Duodenal mucosa (tissue), 2 donors: ENCODE measurements at regions not wholly inside any gene's neighbourhood (a gene's known extent, or its start where the extent isn't known, plus 50 kb on each side); places are given as distances from the start of the nearest gene placed in this dataset.
A peak's percentile ranks its signal among the peaks of the same experiment; 100 is the strongest.

Source experiments
- H3K27ac ChIP-seq: one replicate; pipeline ENCODE4 v1.7.0; 2013; ENCODE audit warnings: low read depth, low read length
- H3K27me3 ChIP-seq, 2 donors: one replicate each; pipeline ENCODE4 v1.7.0; 2013; ENCODE audit warnings: low read length in 2 of 2, control low read depth in 1 of 2; ENCODE audit not compliant: insufficient read depth in 2 of 2, control insufficient read depth in 1 of 2
- H3K36me3 ChIP-seq, 2 donors: one replicate each; pipeline ENCODE4 v1.7.0; 2013; ENCODE audit warnings: low read length in 2 of 2, control low read depth in 1 of 2; ENCODE audit not compliant: insufficient read depth in 2 of 2, control insufficient read depth in 1 of 2
- H3K4me1 ChIP-seq, 2 donors: one replicate each; pipeline ENCODE4 v1.7.0; 2013; ENCODE audit warnings: low read length in 2 of 2, control low read depth in 1 of 2; ENCODE audit not compliant: insufficient read depth in 2 of 2, control insufficient read depth in 1 of 2
- H3K4me3 ChIP-seq, 2 donors: one replicate each; pipeline ENCODE4 v1.7.0; 2013; ENCODE audit warnings: low read length in 2 of 2, low read depth in 1 of 2
- H3K9ac ChIP-seq, 2 donors: one replicate each; pipeline ENCODE4 v1.7.0; 2013; ENCODE audit warnings: low read length in 2 of 2, low read depth in 1 of 2
- H3K9me3 ChIP-seq, 2 donors: one replicate each; pipeline ENCODE4 v1.7.0; 2013; ENCODE audit warnings: low read length in 2 of 2, control low read depth in 1 of 2; ENCODE audit not compliant: control insufficient read depth in 1 of 2

GRCh38 chr20:36093025-36093803, 61.3 kb upstream of the EPB41L1 start:
- H3K27ac ChIP-seq: peak overlapping the region; percentile 74
- H3K9ac ChIP-seq: peak overlapping the region; percentile 61 to 85
- peak overlapping the region; percentile 83 to 99 for H3K4me3 ChIP-seq
- peaks cover 35 to 39% of the 10 kb centered on the region in 2 donors for H3K4me1 ChIP-seq
- H3K9me3 ChIP-seq: no peaks in the 10 kb centered on the region
- H3K36me3 ChIP-seq: no peaks in the 10 kb centered on the region
- peaks cover 3 to 7% of the 10 kb centered on the region in 2 donors for H3K27me3 ChIP-seq

GRCh38 chr20:36093804-36094145, 60.8 kb upstream of the EPB41L1 start:
- Histone ChIP-seq H3K9me3 (no peaks in the 10 kb centered on the region), H3K4me3 (peak overlapping the region; percentile 83 to 99), H3K27me3 (peaks cover 3 to 7% of the 10 kb centered on the region in 2 donors), H3K4me1 (peaks cover 38 to 43% of the 10 kb centered on the region in 2 donors), H3K27ac (no peak overlapping the region), H3K36me3 (no peaks in the 10 kb centered on the region), H3K9ac (peak overlapping the region; percentile 61 to 85)

- H3K4me3 ChIP-seq: peak overlapping the region; percentile 31 to 99
- no peaks in the 10 kb centered on the region for H3K36me3 ChIP-seq
- peak overlapping the region in 1 of 2 donors; percentile 51 for H3K9ac ChIP-seq
- peaks cover 38 to 43% of the 10 kb centered on the region in 2 donors for H3K4me1 ChIP-seq
- peak overlapping the region; percentile 28 for H3K27ac ChIP-seq
- H3K27me3 ChIP-seq: peaks cover 3 to 7% of the 10 kb centered on the region in 2 donors
- H3K9me3 ChIP-seq: no peaks in the 10 kb centered on the region
Observed at GRCh38 chr20:36094497-36094896, 60.0 kb upstream of the EPB41L1 start.

- Histone ChIP-seq H3K27me3 (peaks cover 3% of the 10 kb centered on the region in 2 donors), H3K4me3 (no peak overlapping the region), H3K27ac (no peak overlapping the region), H3K4me1 (peaks cover 42 to 50% of the 10 kb centered on the region in 2 donors), H3K9me3 (no peaks in the 10 kb centered on the region), H3K36me3 (no peaks in the 10 kb centered on the region), H3K9ac (no peak overlapping the region)
Observed at GRCh38 chr20:36096435-36096834, 58.1 kb upstream of the EPB41L1 start.

- Histone ChIP-seq H3K27ac (no peak overlapping the region), H3K9me3 (no peaks in the 10 kb centered on the region), H3K36me3 (no peaks in the 10 kb centered on the region)
Observed at GRCh38 chr20:36097337-36098151, 57.0 kb upstream of the EPB41L1 start.

GRCh38 chr20:36098364-36098763, 56.2 kb upstream of the EPB41L1 start:
- H3K4me1 ChIP-seq: peaks cover 51 to 54% of the 10 kb centered on the region in 2 donors
- no peaks in the 10 kb centered on the region for H3K9me3 ChIP-seq
- H3K27ac ChIP-seq: no peak overlapping the region
- no peak overlapping the region for H3K9ac ChIP-seq
- no peaks in the 10 kb centered on the region for H3K36me3 ChIP-seq
- H3K4me3 ChIP-seq: no peak overlapping the region
- H3K27me3 ChIP-seq: no peaks in the 10 kb centered on the region

More at GRCh38 chr20:36097337-36098151, 57.0 kb upstream of the EPB41L1 start:
- peak overlapping the region in 1 of 2 donors; percentile 47 for H3K9ac ChIP-seq
- H3K4me1 ChIP-seq: peaks cover 43 to 50% of the 10 kb centered on the region in 2 donors
- peaks cover 0 to 3% of the 10 kb centered on the region in 2 donors for H3K27me3 ChIP-seq
- no peak overlapping the region for H3K4me3 ChIP-seq

GRCh38 chr20:36099106-36099505, 55.4 kb upstream of the EPB41L1 start:
- Histone ChIP-seq H3K27ac (no peak overlapping the region), H3K4me1 (peaks cover 55 to 56% of the 10 kb centered on the region in 2 donors), H3K27me3 (no peaks in the 10 kb centered on the region), H3K4me3 (no peak overlapping the region), H3K9ac (no peak overlapping the region), H3K36me3 (no peaks in the 10 kb centered on the region), H3K9me3 (no peaks in the 10 kb centered on the region)

- H3K36me3 ChIP-seq: no peaks in the 10 kb centered on the region
- H3K27me3 ChIP-seq: no peaks in the 10 kb centered on the region
- no peak overlapping the region for H3K4me3 ChIP-seq
Observed at GRCh38 chr20:36101192-36101591, 53.3 kb upstream of the EPB41L1 start.

GRCh38 chr20:36102306-36102705, 52.2 kb upstream of the EPB41L1 start:
- no peaks in the 10 kb centered on the region for H3K27me3 ChIP-seq
- no peak overlapping the region for H3K9ac ChIP-seq
- H3K4me1 ChIP-seq: peaks cover 56 to 64% of the 10 kb centered on the region in 2 donors
- no peaks in the 10 kb centered on the region for H3K36me3 ChIP-seq
- H3K4me3 ChIP-seq: no peak overlapping the region
- no peaks in the 10 kb centered on the region for H3K9me3 ChIP-seq
- no peak overlapping the region for H3K27ac ChIP-seq

More at GRCh38 chr20:36101192-36101591, 53.3 kb upstream of the EPB41L1 start:
- H3K27ac ChIP-seq: peak overlapping the region; percentile 7
- H3K9ac ChIP-seq: no peak overlapping the region
- peaks cover 66 to 70% of the 10 kb centered on the region in 2 donors for H3K4me1 ChIP-seq
- H3K9me3 ChIP-seq: no peaks in the 10 kb centered on the region
